ENCODE measurements at regions not wholly inside any gene's neighbourhood (a gene's known extent, or its start where the extent isn't known, plus 50 kb on each side); places are given as distances from the start of the nearest gene placed in this dataset.

GRCh38 chr15:96252148-96252547, 78.4 kb upstream of the NR2F2 start:
- H3K4me3 ChIP-seq (ENCODE audit: low read depth, low read length): no peak overlapping the region
- TF ChIP-seq, protein P1, sequence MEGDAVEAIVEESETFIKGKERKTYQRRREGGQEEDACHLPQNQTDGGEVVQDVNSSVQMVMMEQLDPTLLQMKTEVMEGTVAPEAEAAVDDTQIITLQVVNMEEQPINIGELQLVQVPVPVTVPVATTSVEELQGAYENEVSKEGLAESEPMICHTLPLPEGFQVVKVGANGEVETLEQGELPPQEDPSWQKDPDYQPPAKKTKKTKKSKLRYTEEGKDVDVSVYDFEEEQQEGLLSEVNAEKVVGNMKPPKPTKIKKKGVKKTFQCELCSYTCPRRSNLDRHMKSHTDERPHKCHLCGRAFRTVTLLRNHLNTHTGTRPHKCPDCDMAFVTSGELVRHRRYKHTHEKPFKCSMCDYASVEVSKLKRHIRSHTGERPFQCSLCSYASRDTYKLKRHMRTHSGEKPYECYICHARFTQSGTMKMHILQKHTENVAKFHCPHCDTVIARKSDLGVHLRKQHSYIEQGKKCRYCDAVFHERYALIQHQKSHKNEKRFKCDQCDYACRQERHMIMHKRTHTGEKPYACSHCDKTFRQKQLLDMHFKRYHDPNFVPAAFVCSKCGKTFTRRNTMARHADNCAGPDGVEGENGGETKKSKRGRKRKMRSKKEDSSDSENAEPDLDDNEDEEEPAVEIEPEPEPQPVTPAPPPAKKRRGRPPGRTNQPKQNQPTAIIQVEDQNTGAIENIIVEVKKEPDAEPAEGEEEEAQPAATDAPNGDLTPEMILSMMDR (IDR thresholded peaks at IDR 0.05; ENCODE audit: borderline replicate concordance, insufficient read depth, low read depth, low read length): no peak

- TF ChIP-seq, protein P1 (IDR thresholded peaks at IDR 0.05; ENCODE audit: borderline replicate concordance, insufficient read depth, low read depth, low read length): no peak
- H3K4me3 ChIP-seq (ENCODE audit: low read depth, low read length): no peak overlapping the region
Measured at GRCh38 chr15:96253006-96253747, 77.3 kb upstream of the NR2F2 start.

DNA sequence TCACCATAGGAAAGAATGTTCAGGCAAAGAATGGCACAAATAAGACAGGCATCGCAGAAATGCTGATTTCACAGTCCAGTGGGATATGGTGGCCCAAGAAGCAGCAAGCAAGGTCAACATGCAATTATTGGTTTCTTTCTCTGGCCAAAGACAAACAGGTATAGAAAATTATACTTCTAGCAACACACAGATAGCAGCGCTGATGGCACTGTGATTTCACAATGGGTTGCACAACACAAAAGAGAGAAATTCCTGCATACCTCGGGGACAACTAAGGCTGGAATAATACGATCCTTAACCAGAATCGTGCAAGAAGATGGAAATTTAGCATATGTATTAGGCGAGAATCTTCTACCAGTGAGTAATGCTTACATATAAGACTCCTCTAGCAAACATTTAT, 76.3 kb upstream of the NR2F2 start:
- no peak overlapping the region for H3K4me3 ChIP-seq (ENCODE audit: low read depth, low read length)
- TF ChIP-seq, protein P1 (IDR thresholded peaks at IDR 0.05; ENCODE audit: borderline replicate concordance, insufficient read depth, low read depth, low read length): no peak

- TF ChIP-seq, protein P1 (IDR thresholded peaks at IDR 0.05; ENCODE audit: borderline replicate concordance, insufficient read depth, low read depth, low read length): no peak
- no peak overlapping the region for H3K4me3 ChIP-seq (ENCODE audit: low read depth, low read length)
Measured at GRCh38 chr15:96255599-96255998, 74.9 kb upstream of the NR2F2 start.

GRCh38 chr15:96261575-96262034, 68.9 kb upstream of the NR2F2 start:
- TF ChIP-seq, protein P1 (IDR thresholded peaks at IDR 0.05; ENCODE audit: borderline replicate concordance, insufficient read depth, low read depth, low read length): no peak
- H3K4me3 ChIP-seq (ENCODE audit: low read depth, low read length): no peak overlapping the region

GRCh38 chr15:96262097-96262496, 68.4 kb upstream of the NR2F2 start:
- H3K4me3 ChIP-seq (ENCODE audit: low read depth, low read length): no peak overlapping the region

More at GRCh38 chr15:96262097-96262496, 68.4 kb upstream of the NR2F2 start:
- TF ChIP-seq, protein P1 (IDR thresholded peaks at IDR 0.05; ENCODE audit: borderline replicate concordance, insufficient read depth, low read depth, low read length): no peak
